ENCODE measurements at regions not wholly inside any gene's neighbourhood (a gene's known extent, or its start where the extent isn't known, plus 50 kb on each side); places are given as distances from the start of the nearest gene placed in this dataset.

GRCh38 chr9:106620081-106620480 is 242.9 kb upstream of the ZNF462 start:
- WGBS, 2 donors = 56 to 72% methylated on average over 2 of the region's 2 CpGs
- TF ChIP-seq CTCF (IDR thresholded peaks at IDR 0.05) = no peak
- TF ChIP-seq POLR2A (IDR thresholded peaks at IDR 0.05) = no peak
- H3K4me3 ChIP-seq (ENCODE audit: low read depth, poor library complexity, severe bottlenecking) = no peak overlapping the region
- intact Hi-C loops (cut with DNase I; ENCODE audit: low total_unique reads) = no loop called here
- no peak for DNase-seq (ENCODE audit: low spot score in 2 of 2)

- WGBS, 2 donors = 81 to 82% methylated on average over 4 of the region's 4 CpGs
- DNase-seq (ENCODE audit: low spot score in 2 of 2) = no peak
- no peak for TF ChIP-seq POLR2A (IDR thresholded peaks at IDR 0.05)
- TF ChIP-seq CTCF (IDR thresholded peaks at IDR 0.05) = no peak
- intact Hi-C loops (cut with DNase I; ENCODE audit: low total_unique reads) = no loop called here
- no peak overlapping the region for H3K4me3 ChIP-seq (ENCODE audit: low read depth, poor library complexity, severe bottlenecking)
Observed at GRCh38 chr9:106620866-106621265, 242.1 kb upstream of the ZNF462 start.

- intact Hi-C loops (cut with DNase I; ENCODE audit: low total_unique reads) = no loop called here
- DNase-seq (ENCODE audit: low spot score in 2 of 2) = no peak
- TF ChIP-seq CTCF (IDR thresholded peaks at IDR 0.05) = no peak
- TF ChIP-seq POLR2A (IDR thresholded peaks at IDR 0.05) = no peak
- WGBS, 2 donors = 65 to 68% methylated on average over 14 of the region's 14 CpGs
- H3K4me3 ChIP-seq (ENCODE audit: low read depth, poor library complexity, severe bottlenecking) = no peak overlapping the region
Observed at GRCh38 chr9:106621313-106622163, 241.4 kb upstream of the ZNF462 start.

GRCh38 chr9:106622164-106622487 is 240.8 kb upstream of the ZNF462 start:
- WGBS, 2 donors = 80 to 84% methylated on average over 10 of the region's 10 CpGs
- H3K4me3 ChIP-seq (ENCODE audit: low read depth, poor library complexity, severe bottlenecking) = no peak overlapping the region
- no peak for DNase-seq (ENCODE audit: low spot score in 2 of 2)
- intact Hi-C loops (cut with DNase I; ENCODE audit: low total_unique reads) = no loop called here
- TF ChIP-seq CTCF (IDR thresholded peaks at IDR 0.05) (no peak), POLR2A (IDR thresholded peaks at IDR 0.05) (no peak)

- 78 to 98% methylated on average over 5 of the region's 5 CpGs for WGBS, 2 donors
- intact Hi-C loops (cut with DNase I; ENCODE audit: low total_unique reads) = no loop called here
- no peak for DNase-seq (ENCODE audit: low spot score in 2 of 2)
- TF ChIP-seq POLR2A (IDR thresholded peaks at IDR 0.05) (no peak), CTCF (IDR thresholded peaks at IDR 0.05) (no peak)
- no peak overlapping the region for H3K4me3 ChIP-seq (ENCODE audit: low read depth, poor library complexity, severe bottlenecking)
Observed at GRCh38 chr9:106623558-106623957, 239.4 kb upstream of the ZNF462 start.

Measured in lower leg skin (tissue), 4 donors.